Fibroblast of mammary gland (primary cell): ENCODE measurements at regions not wholly inside any gene's neighbourhood (a gene's known extent, or its start where the extent isn't known, plus 50 kb on each side); places are given as distances from the start of the nearest gene placed in this dataset.

Source experiments
- DNase-seq: peaks from one replicate; pipeline ENCODE4 v3.0.0-alpha.2; 2010; ENCODE audit warnings: low read depth
- H3K4me3 ChIP-seq: 2 replicates; pipeline ENCODE4 v1.5.1; 2011; ENCODE audit warnings: low read depth, mild to moderate bottlenecking, low read length, moderate library complexity; ENCODE audit not compliant: control insufficient read depth
- CTCF ChIP-seq: conservative IDR thresholded peaks from 2 replicates; pipeline ENCODE4 v1.5.1; 2011; ENCODE audit warnings: low read depth, low read length, inconsistent platforms; ENCODE audit not compliant: control insufficient read depth, insufficient read depth

GRCh38 chr12:131491155-131491554 is 219.7 kb upstream of the SFSWAP start:
- TF ChIP-seq CTCF = no peak
- no peak overlapping the region for H3K4me3 ChIP-seq
- DNase-seq = no peak

DNA sequence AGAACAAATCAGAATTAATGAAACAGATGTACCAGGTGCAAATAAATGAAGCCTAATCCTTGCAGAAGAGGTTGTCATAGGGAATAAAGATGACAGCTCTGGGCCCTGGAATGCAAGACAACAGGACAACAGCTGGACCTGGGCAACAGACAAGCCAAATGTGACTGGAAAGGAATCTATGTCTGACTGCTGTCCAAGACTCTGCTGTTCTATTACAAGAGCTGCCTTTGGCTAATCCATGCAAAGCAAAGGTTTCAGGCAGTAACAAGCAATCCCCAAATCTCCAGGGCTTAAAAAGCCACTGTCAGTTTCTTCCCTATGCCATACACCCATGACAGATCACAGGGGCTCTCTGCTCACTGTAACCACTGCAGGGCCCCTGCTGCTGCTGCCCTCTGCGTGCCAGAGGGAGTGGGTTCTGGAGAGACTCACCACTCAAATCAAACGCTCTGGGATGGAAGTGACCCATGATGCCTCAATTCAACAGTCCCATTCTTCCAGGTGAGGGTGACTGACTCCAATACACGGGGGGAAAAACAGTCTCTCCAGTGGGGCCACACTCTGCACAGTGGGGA is 218.9 kb upstream of the SFSWAP start:
- TF ChIP-seq CTCF = no peak
- H3K4me3 ChIP-seq = no peak overlapping the region
- DNase-seq = no peak

DNA sequence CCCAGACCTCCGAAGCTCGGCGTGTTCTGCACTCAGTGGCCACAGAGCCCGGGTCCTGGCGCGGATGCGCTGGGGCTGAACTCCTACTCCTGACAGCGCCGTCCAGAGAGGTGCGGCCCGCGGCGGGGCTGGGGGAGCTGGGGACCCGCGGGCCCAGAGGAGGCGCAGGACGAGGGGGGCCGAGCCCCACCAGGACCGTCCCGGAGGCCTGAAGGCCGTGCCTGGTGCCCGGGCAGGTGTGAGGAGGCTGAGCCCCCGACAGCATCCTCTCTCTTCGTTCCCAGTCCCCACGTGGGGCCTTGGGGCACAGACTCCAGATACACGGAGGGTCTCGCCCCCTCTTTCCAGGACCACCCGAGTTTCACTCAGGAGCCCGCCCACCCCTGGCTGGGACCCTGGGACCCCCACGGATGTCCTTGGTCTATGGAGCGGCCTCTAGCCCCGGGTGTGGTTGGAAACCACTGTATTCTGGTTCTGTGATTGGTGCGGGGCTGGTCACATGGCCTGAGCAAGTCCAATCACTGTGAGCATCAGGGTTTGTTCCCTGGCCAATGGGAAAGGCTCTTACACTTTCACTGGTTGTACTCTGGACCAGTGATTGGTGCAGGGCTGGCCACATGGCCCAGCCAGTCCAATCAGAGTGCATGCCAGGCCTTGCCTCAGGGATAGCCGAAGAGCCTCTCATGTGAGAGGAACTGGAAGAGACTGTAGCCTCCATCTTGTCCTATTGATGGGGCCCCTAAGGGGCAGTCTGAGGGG is 217.6 kb upstream of the SFSWAP start:
- no peak for DNase-seq
- no peak for TF ChIP-seq CTCF
- no peak overlapping the region for H3K4me3 ChIP-seq

DNA sequence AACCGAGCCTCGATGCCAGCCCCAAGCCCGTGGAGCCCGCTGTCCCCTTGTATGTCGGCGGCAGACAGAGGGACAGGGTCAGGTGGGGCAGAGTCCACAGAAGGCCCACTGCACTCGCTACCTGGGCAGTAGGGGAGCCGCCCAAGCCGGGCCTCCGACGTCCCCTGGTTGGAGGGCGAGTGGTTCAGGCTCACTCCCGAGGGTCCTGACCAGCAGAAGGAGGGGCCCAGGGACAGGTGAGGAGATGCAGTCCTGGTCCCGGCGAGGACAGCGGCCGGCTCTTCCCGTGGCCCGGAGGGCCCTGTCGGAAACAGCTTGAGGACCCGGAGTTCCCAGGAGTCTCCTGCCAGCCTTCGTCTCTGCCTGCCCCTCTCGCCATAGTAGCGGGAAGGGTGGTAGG is 216.7 kb upstream of the SFSWAP start:
- no peak overlapping the region for H3K4me3 ChIP-seq
- TF ChIP-seq CTCF = no peak
- DNase-seq = no peak

GRCh38 chr12:131494741-131495524 is 216.0 kb upstream of the SFSWAP start:
- H3K4me3 ChIP-seq = no peak overlapping the region
- no peak for TF ChIP-seq CTCF
- DNase-seq = no peak

DNA sequence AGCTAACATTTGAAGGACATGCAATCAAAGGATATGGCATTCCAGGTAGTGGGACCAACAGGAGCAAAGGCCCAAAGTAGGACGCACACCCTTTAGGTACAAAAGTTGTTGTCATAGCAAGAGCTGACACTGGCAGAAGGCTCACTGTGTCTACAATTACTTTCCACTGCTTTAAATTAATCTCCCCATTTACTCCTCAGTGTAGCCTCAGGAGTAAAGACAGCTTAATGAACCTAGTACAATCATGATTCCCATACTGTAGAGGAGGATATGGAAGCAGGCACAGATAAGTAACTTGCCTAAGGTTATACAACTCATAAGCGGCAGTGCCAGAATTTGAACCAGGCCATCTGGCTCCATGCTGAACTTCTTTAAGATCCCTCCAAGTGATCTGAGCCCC is 212.9 kb upstream of the SFSWAP start:
- DNase-seq = no peak
- no peak overlapping the region for H3K4me3 ChIP-seq
- no peak for TF ChIP-seq CTCF
